Vagina (tissue), 2 donors: ENCODE measurements at regions not wholly inside any gene's neighbourhood (a gene's known extent, or its start where the extent isn't known, plus 50 kb on each side); places are given as distances from the start of the nearest gene placed in this dataset.

Experiments
- DNase-seq, 2 donors: peaks; one replicate each; pipeline ENCODE4 v3.0.0-alpha.2; 2017; ENCODE audit errors: extremely low spot score in 2 of 2
- H3K27ac ChIP-seq: fragments of 200-600 bp; sonication (generic); one replicate; pipeline ENCODE4 v1.5.1; 2019
- H3K27me3 ChIP-seq: fragments of 200-600 bp; sonication (generic); one replicate; pipeline ENCODE4 v1.5.1; 2019
- H3K36me3 ChIP-seq, 2 donors: fragments of 200-600 bp; sonication (generic); one replicate each; pipeline ENCODE4 v1.5.1; 2017 to 2019
- H3K4me1 ChIP-seq: fragments of 200-600 bp; sonication (generic); one replicate; pipeline ENCODE4 v1.5.1; 2019
- H3K4me3 ChIP-seq, 2 donors: fragments of 200-600 bp; sonication (generic); 1 replicate in 1 of 2; 2 replicates in 1 of 2; pipeline ENCODE4 v1.5.1; 2016 to 2019
- H3K9me3 ChIP-seq: fragments of 200-600 bp; sonication (generic); one replicate; pipeline ENCODE4 v1.5.1; 2019
- POLR2A ChIP-seq, 2 donors: fragments of 450-650 bp; IDR thresholded peaks; one replicate each; pipeline ENCODE4 v1.6.1; 2017; ENCODE audit warnings: antibody characterized with exemption in 2 of 2, mild to moderate bottlenecking in 2 of 2, moderate library complexity in 2 of 2
- POLR2AphosphoS5 ChIP-seq, 2 donors: sonication (generic); formaldehyde crosslinking; IDR thresholded peaks; one replicate each; pipeline ENCODE4 v1.9.0; 2017; ENCODE audit warnings: antibody characterized with exemption in 2 of 2, mild to moderate bottlenecking in 2 of 2, low read depth in 1 of 2; ENCODE audit not compliant: insufficient read depth in 1 of 2
- intact Hi-C: fragments of 100-400 bp; cut with DNase I; formaldehyde crosslinking; loops from one replicate; pipeline ENCODE4 v1.15.1; 2023
- TF ChIP-seq, protein P1 (sequence below), 3 experiments: fragments of 450-650 bp in 2 of 3; fragments of 200-600 bp in 1 of 3; sonication (generic) in 1 of 3; IDR thresholded peaks; one replicate each; pipeline ENCODE4 v1.5.1; 2017 to 2019; ENCODE audit warnings: antibody characterized with exemption in 3 of 3, mild to moderate bottlenecking in 2 of 3, moderate library complexity in 2 of 3

DNA sequence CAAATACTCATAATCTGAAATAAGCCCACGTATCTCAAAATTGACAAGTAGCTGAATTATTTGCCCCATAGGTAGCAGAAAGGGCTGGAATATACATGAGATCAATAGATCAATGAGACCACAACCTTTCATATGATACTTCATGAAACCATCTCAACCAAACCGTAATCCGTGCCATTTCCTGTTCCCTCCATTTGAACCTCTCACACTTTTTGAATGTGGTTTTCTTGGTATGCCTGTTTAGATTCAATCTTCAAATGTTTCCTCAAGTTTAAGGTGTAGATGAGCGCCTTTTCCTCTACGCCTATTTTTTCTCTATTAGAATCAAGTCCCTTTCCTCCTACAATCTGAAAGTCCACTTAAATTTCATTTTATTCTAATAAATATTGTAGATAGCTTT is 805.5 kb downstream of the EFNA5 start:
- no peak overlapping the region for H3K27ac ChIP-seq
- intact Hi-C loops: no loop called here
- H3K36me3 ChIP-seq: no peaks in the 10 kb centered on the region
- no peaks in the 10 kb centered on the region for H3K4me1 ChIP-seq
- H3K27me3 ChIP-seq: no peaks in the 10 kb centered on the region
- H3K4me3 ChIP-seq: no peak overlapping the region
- no peaks in the 10 kb centered on the region for H3K9me3 ChIP-seq
- no peak for DNase-seq
- TF ChIP-seq POLR2A (IDR thresholded peaks at IDR 0.05) (no peak), POLR2AphosphoS5 (IDR thresholded peaks at IDR 0.05; ENCODE audit: insufficient read depth in 1 of 2, low read depth in 1 of 2) (no peak)
- TF ChIP-seq, protein P1, sequence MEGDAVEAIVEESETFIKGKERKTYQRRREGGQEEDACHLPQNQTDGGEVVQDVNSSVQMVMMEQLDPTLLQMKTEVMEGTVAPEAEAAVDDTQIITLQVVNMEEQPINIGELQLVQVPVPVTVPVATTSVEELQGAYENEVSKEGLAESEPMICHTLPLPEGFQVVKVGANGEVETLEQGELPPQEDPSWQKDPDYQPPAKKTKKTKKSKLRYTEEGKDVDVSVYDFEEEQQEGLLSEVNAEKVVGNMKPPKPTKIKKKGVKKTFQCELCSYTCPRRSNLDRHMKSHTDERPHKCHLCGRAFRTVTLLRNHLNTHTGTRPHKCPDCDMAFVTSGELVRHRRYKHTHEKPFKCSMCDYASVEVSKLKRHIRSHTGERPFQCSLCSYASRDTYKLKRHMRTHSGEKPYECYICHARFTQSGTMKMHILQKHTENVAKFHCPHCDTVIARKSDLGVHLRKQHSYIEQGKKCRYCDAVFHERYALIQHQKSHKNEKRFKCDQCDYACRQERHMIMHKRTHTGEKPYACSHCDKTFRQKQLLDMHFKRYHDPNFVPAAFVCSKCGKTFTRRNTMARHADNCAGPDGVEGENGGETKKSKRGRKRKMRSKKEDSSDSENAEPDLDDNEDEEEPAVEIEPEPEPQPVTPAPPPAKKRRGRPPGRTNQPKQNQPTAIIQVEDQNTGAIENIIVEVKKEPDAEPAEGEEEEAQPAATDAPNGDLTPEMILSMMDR (IDR thresholded peaks at IDR 0.05): no peak

DNA sequence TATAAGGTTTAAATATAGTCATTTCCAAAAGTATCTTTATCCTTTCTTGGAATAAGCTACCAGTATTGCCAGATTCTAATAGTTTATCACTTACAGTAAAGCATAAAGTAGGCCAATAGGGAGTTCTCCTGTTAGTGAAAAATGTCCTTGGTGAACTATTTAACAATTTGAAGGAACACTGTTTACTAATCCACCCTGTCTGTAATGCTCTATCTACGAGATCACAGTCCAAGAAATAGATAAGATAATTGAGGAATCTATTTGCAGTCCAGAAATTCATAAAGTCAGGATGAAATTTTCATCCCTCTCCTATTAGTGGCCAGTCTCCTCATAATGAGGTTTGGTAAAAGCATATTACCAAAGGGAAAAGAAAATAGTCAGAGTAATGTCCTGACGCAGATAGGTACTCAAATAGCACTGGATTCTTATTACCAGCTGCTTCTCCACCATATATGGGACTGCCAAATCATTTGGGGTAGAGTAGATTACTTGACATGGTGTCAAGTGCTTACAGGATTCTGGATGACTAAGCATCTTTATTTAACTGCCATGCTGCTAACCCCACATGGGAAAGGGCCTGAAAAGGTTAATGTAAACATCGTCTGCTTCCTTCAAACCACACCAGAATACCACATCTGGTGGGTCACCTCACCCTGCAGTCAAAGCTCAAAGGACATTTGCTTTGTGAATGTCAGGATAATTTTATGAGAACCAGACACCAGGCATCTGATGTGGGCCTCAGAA is 808.1 kb downstream of the EFNA5 start:
- DNase-seq: no peak
- no peaks in the 10 kb centered on the region for H3K4me1 ChIP-seq
- H3K27ac ChIP-seq: no peak overlapping the region
- no peaks in the 10 kb centered on the region for H3K36me3 ChIP-seq
- intact Hi-C loops: no loop called here
- H3K4me3 ChIP-seq: no peak overlapping the region
- H3K9me3 ChIP-seq: no peaks in the 10 kb centered on the region
- H3K27me3 ChIP-seq: no peaks in the 10 kb centered on the region
- TF ChIP-seq, protein P1 (IDR thresholded peaks at IDR 0.05): no peak
- TF ChIP-seq POLR2AphosphoS5 (IDR thresholded peaks at IDR 0.05; ENCODE audit: insufficient read depth in 1 of 2, low read depth in 1 of 2) (no peak), POLR2A (IDR thresholded peaks at IDR 0.05) (no peak)

DNA sequence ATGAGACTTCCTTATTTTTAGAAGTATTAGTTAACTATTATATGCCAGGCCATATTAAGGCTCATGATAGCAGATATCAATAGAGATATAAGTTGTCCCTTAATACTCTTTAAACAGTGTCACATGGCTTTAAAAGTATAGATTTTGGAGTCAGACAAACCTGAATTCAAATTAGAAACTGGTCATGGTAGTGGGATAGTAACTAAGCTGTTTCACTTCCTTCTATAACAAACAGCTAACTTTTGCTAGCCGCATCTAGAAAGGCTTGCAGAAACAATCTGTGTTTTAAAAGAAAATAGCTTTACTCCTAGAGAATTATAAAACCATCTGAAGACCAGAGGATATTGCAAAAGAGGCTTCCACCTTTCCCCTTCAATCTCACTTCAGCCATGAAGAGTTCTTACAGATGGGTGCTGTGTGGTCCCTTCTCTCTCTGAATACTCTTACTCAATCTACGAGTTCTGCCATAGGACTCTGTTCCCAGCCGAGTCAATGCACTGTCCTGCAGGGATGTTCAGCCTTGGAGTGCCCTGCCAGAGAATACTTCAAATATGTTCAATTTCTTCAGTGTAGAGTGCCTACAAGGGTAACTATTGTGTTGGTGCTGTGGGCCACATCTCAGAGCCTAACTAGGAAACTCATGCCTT is 810.2 kb downstream of the EFNA5 start:
- Histone ChIP-seq H3K36me3 (no peaks in the 10 kb centered on the region), H3K4me3 (no peak overlapping the region), H3K27me3 (no peaks in the 10 kb centered on the region), H3K4me1 (no peaks in the 10 kb centered on the region), H3K27ac (no peak overlapping the region), H3K9me3 (no peaks in the 10 kb centered on the region)
- no peak for DNase-seq
- no peak for TF ChIP-seq POLR2AphosphoS5 (IDR thresholded peaks at IDR 0.05; ENCODE audit: insufficient read depth in 1 of 2, low read depth in 1 of 2)
- TF ChIP-seq POLR2A (IDR thresholded peaks at IDR 0.05): no peak
- TF ChIP-seq, protein P1 (IDR thresholded peaks at IDR 0.05): no peak
- intact Hi-C loops: no loop called here

DNA sequence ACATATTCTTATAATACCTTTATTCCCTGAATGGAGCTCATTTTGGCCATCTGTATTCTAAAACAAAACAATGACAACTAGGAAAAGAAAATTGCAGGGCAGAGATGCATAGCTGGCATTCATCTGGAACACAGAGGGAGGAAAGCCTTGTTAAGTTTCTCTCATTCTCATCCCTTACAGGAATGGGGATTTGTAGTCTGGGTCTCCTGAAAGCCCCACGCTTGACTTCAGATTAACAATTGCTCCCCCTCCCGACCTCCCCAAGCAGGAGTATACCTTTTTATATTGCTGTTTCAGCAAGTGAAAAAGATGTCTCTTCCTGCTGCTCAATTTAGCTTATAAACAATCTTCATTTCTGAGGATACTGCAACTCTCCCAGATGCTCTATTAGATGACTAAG is 812.1 kb downstream of the EFNA5 start:
- H3K27me3 ChIP-seq: no peaks in the 10 kb centered on the region
- DNase-seq: no peak
- H3K4me1 ChIP-seq: no peaks in the 10 kb centered on the region
- TF ChIP-seq POLR2AphosphoS5 (IDR thresholded peaks at IDR 0.05; ENCODE audit: insufficient read depth in 1 of 2, low read depth in 1 of 2) (no peak), POLR2A (IDR thresholded peaks at IDR 0.05) (no peak)
- TF ChIP-seq, protein P1 (IDR thresholded peaks at IDR 0.05): no peak
- no peak overlapping the region for H3K4me3 ChIP-seq
- H3K27ac ChIP-seq: no peak overlapping the region
- intact Hi-C loops: no loop called here
- no peaks in the 10 kb centered on the region for H3K36me3 ChIP-seq
- no peaks in the 10 kb centered on the region for H3K9me3 ChIP-seq

DNA sequence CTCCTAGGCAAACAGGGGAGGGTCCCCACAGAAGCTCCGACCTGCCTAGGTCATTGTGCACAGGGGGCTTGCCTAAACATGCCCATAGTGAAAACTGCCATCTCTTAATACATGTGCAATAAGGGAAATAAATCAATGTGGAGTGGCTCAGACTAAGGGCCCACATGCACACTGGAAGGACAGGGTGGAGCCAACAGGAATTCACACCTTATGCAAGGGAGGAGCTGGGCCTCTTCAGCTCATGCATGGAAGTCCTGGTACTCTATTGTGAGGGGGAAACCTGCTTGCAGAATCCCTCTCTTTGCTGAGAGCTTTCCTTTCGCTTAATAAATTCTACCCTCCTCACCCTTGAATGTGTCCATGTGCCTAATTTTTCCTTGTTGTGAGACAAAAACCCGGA is 815.8 kb downstream of the EFNA5 start:
- TF ChIP-seq POLR2A (IDR thresholded peaks at IDR 0.05): no peak
- TF ChIP-seq POLR2AphosphoS5 (IDR thresholded peaks at IDR 0.05; ENCODE audit: insufficient read depth in 1 of 2, low read depth in 1 of 2): no peak
- TF ChIP-seq, protein P1 (IDR thresholded peaks at IDR 0.05): no peak
- Histone ChIP-seq H3K27ac (no peak overlapping the region), H3K36me3 (no peaks in the 10 kb centered on the region), H3K4me3 (no peak overlapping the region), H3K9me3 (no peaks in the 10 kb centered on the region), H3K27me3 (no peaks in the 10 kb centered on the region), H3K4me1 (no peaks in the 10 kb centered on the region)
- intact Hi-C loops: no loop called here
- DNase-seq: no peak
